HK-2 (cell line): ENCODE measurements at regions not wholly inside any gene's neighbourhood (a gene's known extent, or its start where the extent isn't known, plus 50 kb on each side); places are given as distances from the start of the nearest gene placed in this dataset.
"Not testable (repeated sequence)": the region's sequence is repeated elsewhere in the genome, so short reads cannot be mapped to it uniquely, and the experiment has no call there.

ENCODE experiments used
- DNase-seq: peaks from one replicate; pipeline ENCODE4 v3.0.0-alpha.2; 2018; ENCODE audit not compliant: unreplicated experiment

GRCh38 chr13:37168151-37168550 lies 62.7 kb upstream of the CSNK1A1L start:
- no peak for DNase-seq

- no peak for DNase-seq
These were observed 59.2 kb upstream of the CSNK1A1L start for GRCh38 chr13:37164635-37165034.

- DNase-seq, result no peak
These were observed 58.3 kb upstream of the CSNK1A1L start for GRCh38 chr13:37163641-37164265.

GRCh38 chr13:37158481-37158880 lies 53.0 kb upstream of the CSNK1A1L start:
- DNase-seq, result no peak

- not testable (repeated sequence) for DNase-seq
These were observed 50.2 kb upstream of the CSNK1A1L start for GRCh38 chr13:37155613-37156097.
